H1 (cell line): ENCODE measurements at regions not wholly inside any gene's neighbourhood (a gene's known extent, or its start where the extent isn't known, plus 50 kb on each side); places are given as distances from the start of the nearest gene placed in this dataset.

Experiments
- CTCF ChIA-PET: fragments of 300-600 bp; sonication (Branson Sonifier 250); formaldehyde crosslinking; loops from one replicate; lab custom pipeline; 2021; ENCODE audit not compliant: partially characterized antibody; lab: Charles Lee
- POLR2A ChIA-PET: fragments of 300-600 bp; sonication (Branson Sonifier 250); formaldehyde crosslinking; loops from one replicate; lab custom pipeline; 2021; ENCODE audit warnings: inconsistent platforms; ENCODE audit not compliant: partially characterized antibody; lab: Charles Lee
- DNase-seq, 2 experiments: peaks; one replicate each; pipeline versions ENCODE4 v3.0.0 to v3.0.0-alpha.2; 2010 to 2022; ENCODE audit warnings: low spot score in 2 of 2, low read depth in 1 of 2, mixed read lengths in 1 of 2
- FAIRE-seq: peaks from 2 replicates; lab custom pipeline; 2011; peaks lifted over from hg19 to GRCh38; lab: Jason Lieb, UNC
- H2AFZ ChIP-seq: 2 replicates; pipeline ENCODE4 v1.8.1; 2012; ENCODE audit warnings: low read length, inconsistent platforms
- H2AK5ac ChIP-seq: 2 replicates; pipeline ENCODE4 v1.6.1; 2013; ENCODE audit warnings: low read depth, low read length
- H2BK120ac ChIP-seq: replicated peaks from 2 replicates; pipeline ENCODE3; 2013; ENCODE audit warnings: low read depth, low read length, inconsistent platforms
- H2BK12ac ChIP-seq: 2 replicates; pipeline ENCODE4 v1.6.1; 2013; ENCODE audit warnings: low read depth, low read length
- H2BK15ac ChIP-seq: 2 replicates; pipeline ENCODE4 v1.6.1; 2013; ENCODE audit warnings: low read length
- H2BK20ac ChIP-seq: 2 replicates; pipeline ENCODE4 v1.6.1; 2013; ENCODE audit warnings: low read length
- H2BK5ac ChIP-seq: 2 replicates; pipeline ENCODE4 v1.6.1; 2013; ENCODE audit warnings: low read depth, low read length
- H3K14ac ChIP-seq: 2 replicates; pipeline ENCODE4 v1.6.1; 2013; ENCODE audit warnings: inconsistent platforms; ENCODE audit not compliant: insufficient read length
- H3K18ac ChIP-seq: 2 replicates; pipeline ENCODE4 v1.6.1; 2013; ENCODE audit warnings: low read length; ENCODE audit errors: extremely low read depth
- H3K23ac ChIP-seq: 2 replicates; pipeline ENCODE4 v1.6.1; 2013; ENCODE audit warnings: inconsistent platforms; ENCODE audit not compliant: insufficient read length
- H3K23me2 ChIP-seq: 2 replicates; pipeline ENCODE4 v1.6.1; 2013; ENCODE audit warnings: low read depth, low read length
- H3K27ac ChIP-seq: 2 replicates; pipeline ENCODE4 v1.6.1; 2011; ENCODE audit warnings: low read depth, low read length, inconsistent platforms
- H3K27me3 ChIP-seq, 4 experiments: replicated peaks in 1 of 4; 1 replicate in 1 of 4; 2 replicates in 3 of 4; pipeline versions ENCODE4 v1.6.1 to v1.8.1; 2011 to 2013; ENCODE audit warnings: low read length in 3 of 4, mild to moderate bottlenecking in 3 of 4, inconsistent platforms in 2 of 4, mixed read lengths in 2 of 4, moderate library complexity in 1 of 4; ENCODE audit not compliant: control insufficient read depth in 3 of 4, insufficient read depth in 3 of 4; ENCODE audit errors: extremely low read depth in 1 of 4
- H3K36me3 ChIP-seq, 4 experiments: 2 replicates each; pipeline versions ENCODE4 v1.6.1 to v1.8.1; 2011 to 2013; ENCODE audit warnings: mild to moderate bottlenecking in 4 of 4, low read length in 3 of 4, moderate library complexity in 2 of 4, control low read depth in 1 of 4, inconsistent platforms in 1 of 4; ENCODE audit not compliant: insufficient read depth in 4 of 4, control insufficient read depth in 2 of 4
- H3K4ac ChIP-seq: replicated peaks from 2 replicates; pipeline ENCODE3; 2013; ENCODE audit warnings: low read length, low read depth, mixed read lengths, inconsistent platforms; ENCODE audit not compliant: insufficient read length
- H3K4me1 ChIP-seq, 4 experiments: replicated peaks in 1 of 4; 1 replicate in 1 of 4; 2 replicates in 3 of 4; pipeline versions ENCODE4 v1.6.1 to v1.8.1; 2011 to 2013; ENCODE audit warnings: low read length in 3 of 4, inconsistent platforms in 2 of 4, mixed read lengths in 1 of 4; ENCODE audit not compliant: insufficient read depth in 4 of 4, control insufficient read depth in 3 of 4
- H3K4me2 ChIP-seq, 2 experiments: 2 replicates each; pipeline versions ENCODE4 v1.6.1 to v1.8.1; 2011 to 2013; ENCODE audit warnings: low read depth in 2 of 2, low read length in 2 of 2, control low read depth in 1 of 2, inconsistent platforms in 1 of 2, mild to moderate bottlenecking in 1 of 2; ENCODE audit not compliant: insufficient read depth in 1 of 2
- H3K4me3 ChIP-seq, 4 experiments: fragments of 200-600, 300-600 bp in 1 of 4; sonication (generic), shearing (Covaris generic), sonication (Bioruptor Twin) in 1 of 4; 2 replicates each; pipeline versions ENCODE4 v1.5.1 to v1.8.1; 2011 to 2016; ENCODE audit warnings: low read length in 4 of 4, low read depth in 3 of 4, control low read depth in 2 of 4, inconsistent platforms in 2 of 4, mild to moderate bottlenecking in 2 of 4, mixed read lengths in 1 of 4, moderate library complexity in 1 of 4; ENCODE audit not compliant: insufficient read depth in 2 of 4; ENCODE audit errors: extremely low read depth in 1 of 4
- H3K56ac ChIP-seq: replicated peaks from 2 replicates; pipeline ENCODE3; 2013; ENCODE audit warnings: low read depth, mild to moderate bottlenecking, mixed read lengths, low read length, inconsistent platforms; ENCODE audit not compliant: insufficient read length
- H3K79me1 ChIP-seq: 2 replicates; pipeline ENCODE4 v1.6.1; 2013; ENCODE audit warnings: low read depth, low read length, control low read depth
- H3K79me2 ChIP-seq, 2 experiments: 2 replicates each; pipeline versions ENCODE4 v1.6.1 to v1.8.1; 2012 to 2013; ENCODE audit warnings: low read length in 2 of 2, mild to moderate bottlenecking in 2 of 2, inconsistent platforms in 1 of 2; ENCODE audit not compliant: insufficient read depth in 2 of 2, control insufficient read depth in 1 of 2
- H3K9ac ChIP-seq, 4 experiments: replicated peaks in 1 of 4; 1 replicate in 1 of 4; 2 replicates in 3 of 4; pipeline versions ENCODE4 v1.6.1 to v1.8.1; 2011 to 2013; ENCODE audit warnings: low read depth in 3 of 4, low read length in 3 of 4, control low read depth in 2 of 4, mild to moderate bottlenecking in 2 of 4, moderate library complexity in 2 of 4, inconsistent platforms in 1 of 4; ENCODE audit errors: extremely low read depth in 1 of 4
- H3K9me3 ChIP-seq, 2 experiments: 2 replicates each; pipeline versions ENCODE4 v1.6.1 to v1.8.1; 2012 to 2013; ENCODE audit warnings: mild to moderate bottlenecking in 2 of 2, moderate library complexity in 2 of 2, control low read depth in 1 of 2, inconsistent platforms in 1 of 2, low read depth in 1 of 2, low read length in 1 of 2, mixed read lengths in 1 of 2; ENCODE audit not compliant: insufficient read depth in 2 of 2
- H4K20me1 ChIP-seq, 2 experiments: replicated peaks in 1 of 2; 2 replicates each; pipeline versions ENCODE3 to v1.8.1; 2011 to 2013; ENCODE audit warnings: inconsistent platforms in 2 of 2, low read length in 2 of 2, mild to moderate bottlenecking in 1 of 2; ENCODE audit not compliant: insufficient read depth in 2 of 2, control insufficient read depth in 1 of 2
- H4K5ac ChIP-seq: 2 replicates; pipeline ENCODE4 v1.6.1; 2013; ENCODE audit warnings: low read length, low read depth, mixed read lengths, inconsistent platforms; ENCODE audit not compliant: insufficient read length
- H4K8ac ChIP-seq: 2 replicates; pipeline ENCODE4 v1.8.0; 2013; ENCODE audit warnings: mild to moderate bottlenecking, moderate library complexity, low read length, inconsistent platforms; ENCODE audit not compliant: insufficient read depth; ENCODE audit errors: extremely low read depth
- H4K91ac ChIP-seq: replicated peaks from 2 replicates; pipeline ENCODE3; 2013; ENCODE audit warnings: low read length, mixed read lengths, inconsistent platforms; ENCODE audit not compliant: insufficient read length
- BACH1 ChIP-seq: IDR thresholded peaks from 2 replicates; pipeline ENCODE4 v1.6.1; 2012; ENCODE audit warnings: low read length, improper control_type of control experiment
- POLR2AphosphoS5 ChIP-seq: IDR thresholded peaks from 2 replicates; pipeline ENCODE4 v1.6.1; 2011; ENCODE audit warnings: low read depth, low read length
- RNF2 ChIP-seq: fragments of 200-900, 300-1000 bp; sonication (generic); IDR thresholded peaks from 2 replicates; pipeline ENCODE4 v1.7.1; 2016; ENCODE audit warnings: borderline replicate concordance, low read depth, mild to moderate bottlenecking, antibody characterized with exemption, low read length; ENCODE audit not compliant: poor library complexity, severe bottlenecking; ENCODE audit errors: missing control alignments
- RXRA ChIP-seq: IDR thresholded peaks from 2 replicates; pipeline ENCODE4 v1.6.1; 2011; ENCODE audit warnings: low read depth, mild to moderate bottlenecking, low read length, moderate library complexity; ENCODE audit not compliant: insufficient read depth
- TEAD4 ChIP-seq: IDR thresholded peaks from 2 replicates; pipeline ENCODE4 v1.6.1; 2012; ENCODE audit warnings: low read depth, low read length, inconsistent platforms, mixed read lengths
- YY1 ChIP-seq: IDR thresholded peaks from 2 replicates; pipeline ENCODE4 v1.6.1; 2011; ENCODE audit warnings: low read depth, mild to moderate bottlenecking, low read length
- WGBS, 2 experiments: shearing (Covaris generic) in 1 of 2; methylation state at CpG; one replicate each; pipeline versions ENCODE4 v1.1.6 to v1.1.7; 2013 to 2015; ENCODE audit warnings: low lambda C conversion rate in 2 of 2, mixed read lengths in 2 of 2, inconsistent platforms in 1 of 2, low coverage in 1 of 2, missing lambda C conversion rate in 1 of 2; ENCODE audit not compliant: insufficient replicate concordance in 2 of 2, insufficient coverage in 1 of 2, insufficient read length in 1 of 2; ENCODE audit errors: extremely low coverage in 1 of 2, missing lambda C conversion rate in 1 of 2; 5-methylcytosine and 5-hydroxymethylcytosine counted together

DNA sequence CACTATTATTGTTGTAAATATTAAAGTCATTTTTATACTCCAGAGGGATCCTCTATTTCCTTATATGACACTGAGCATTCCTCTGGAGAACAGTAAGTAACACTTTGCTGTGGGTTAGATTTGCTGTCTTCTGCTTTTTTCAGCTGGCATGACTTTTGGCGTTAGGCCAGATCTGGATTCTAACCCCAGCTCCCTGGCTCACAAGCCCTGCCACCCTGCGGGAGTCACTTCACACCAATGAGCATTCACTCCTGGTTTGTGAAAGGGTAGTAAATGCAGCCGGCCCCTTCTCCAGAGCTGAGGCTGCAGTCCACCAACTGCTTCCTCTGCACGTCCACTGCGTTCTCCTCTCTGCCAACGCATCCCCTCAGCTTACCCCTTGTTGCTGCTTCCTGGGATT lies 373.8 kb upstream of the RAB6C start:
- Histone ChIP-seq H3K23ac (no peak overlapping the region), H3K4me1 (peaks cover 0 to 7% (median 3%) of the 10 kb centered on the region in 4 experiments; a peak in 3 of 7 replicates), H3K56ac (no peak overlapping the region), H4K20me1 (no peaks in the 10 kb centered on the region), H3K79me1 (no peaks in the 10 kb centered on the region), H2BK20ac (no peak overlapping the region), H2BK5ac (no peak overlapping the region), H3K18ac (no peak overlapping the region), H3K36me3 (no peaks in the 10 kb centered on the region), H2BK12ac (no peak overlapping the region), H3K79me2 (no peaks in the 10 kb centered on the region), H3K27ac (no peak overlapping the region), H2BK15ac (no peak overlapping the region), H3K9me3 (no peaks in the 10 kb centered on the region), H2BK120ac (no peak overlapping the region), H4K91ac (peak overlapping the region; percentile 7), H3K4ac (no peak overlapping the region), H2AFZ (no peak overlapping the region), H3K23me2 (no peaks in the 10 kb centered on the region), H3K4me2 (no peak overlapping the region), H2AK5ac (no peak overlapping the region), H3K9ac (no peak overlapping the region; a peak in 1 of 7 replicates), H3K14ac (no peak overlapping the region), H4K8ac (no peak overlapping the region), H3K4me3 (no peak overlapping the region), H4K5ac (no peak overlapping the region), H3K27me3 (no peaks in the 10 kb centered on the region; a peak in 2 of 7 replicates)
- DNase-seq (no peak), FAIRE-seq (no peak)
- POLR2A ChIA-PET, result no interaction called here
- 86% methylated on average over 6 of the region's 6 CpGs; no CpG with 5 or more reads in 1 of the 2 experiments for WGBS, 2 experiments
- CTCF ChIA-PET, result interaction anchor here (0.6 to 4.3 kb wide), 4 partner anchors 14 to 548 kb away, joined by 3 to 19 read pairs (median 3); no protein-coding TSS in a partner anchor
- no peak for TF ChIP-seq YY1
- no peak for TF ChIP-seq TEAD4
- no peak for TF ChIP-seq RXRA
- TF ChIP-seq BACH1, result no peak
- no peak for TF ChIP-seq POLR2AphosphoS5
- no peak for TF ChIP-seq RNF2
